A673 (cell line): ENCODE measurements at regions not wholly inside any gene's neighbourhood (a gene's known extent, or its start where the extent isn't known, plus 50 kb on each side); places are given as distances from the start of the nearest gene placed in this dataset.
A peak's percentile ranks its signal among the peaks of the same experiment; 100 is the strongest.
"Not testable (repeated sequence)": the region's sequence is repeated elsewhere in the genome, so short reads cannot be mapped to it uniquely, and the experiment has no call there.

Experiments
- BruUV-seq: library from RNA; stranded (reverse); fragments of 400-500 nt; replicated peaks from 2 replicates; lab custom pipeline; 2021; lab: Mats Ljungman, UMichigan
- CTCF ChIA-PET: fragments of 300-600 bp; sonication (Branson Sonifier 250); formaldehyde crosslinking; loops from one replicate; lab custom pipeline; 2022; ENCODE audit warnings: antibody characterized with exemption; lab: Charles Lee
- POLR2A ChIA-PET: fragments of 300-600 bp; sonication (Branson Sonifier 250); formaldehyde crosslinking; loops from one replicate; lab custom pipeline; 2022; ENCODE audit warnings: antibody characterized with exemption; ENCODE audit not compliant: low non-redundant PET; lab: Charles Lee
- DNase-seq: peaks from one replicate; pipeline ENCODE4 v3.0.0-alpha.2; 2015; ENCODE audit warnings: low spot score
- H3K27ac ChIP-seq: fragments of 200-600 bp; sonication (generic); 2 replicates; pipeline ENCODE4 v1.5.1; 2016; ENCODE audit warnings: mixed run types, low read depth, mild to moderate bottlenecking, mixed read lengths, antibody characterized with exemption, low read length; ENCODE audit not compliant: poor library complexity, severe bottlenecking
- H3K27me3 ChIP-seq: fragments of 200-600 bp; sonication (generic); replicated peaks from 2 replicates; pipeline ENCODE4 v1.6.1; 2017; ENCODE audit warnings: mixed run types, low read depth, mild to moderate bottlenecking, mixed read lengths, antibody characterized with exemption, low read length; ENCODE audit not compliant: insufficient read depth, poor library complexity
- H3K36me3 ChIP-seq: fragments of 200-600 bp; sonication (generic); 2 replicates; pipeline ENCODE4 v1.6.1; 2016; ENCODE audit warnings: mixed run types, mild to moderate bottlenecking, mixed read lengths, antibody characterized with exemption, low read length; ENCODE audit not compliant: insufficient read depth, poor library complexity, severe bottlenecking
- H3K4me1 ChIP-seq: fragments of 200-600 bp; sonication (generic); 2 replicates; pipeline ENCODE4 v1.6.1; 2017; ENCODE audit warnings: mixed run types, mild to moderate bottlenecking, mixed read lengths, antibody characterized with exemption, low read length; ENCODE audit not compliant: insufficient read depth, poor library complexity, severe bottlenecking
- H3K4me3 ChIP-seq: fragments of 200-600 bp; sonication (generic); 2 replicates; pipeline ENCODE4 v1.5.1; 2016; ENCODE audit warnings: low read depth, mixed run types, mild to moderate bottlenecking, mixed read lengths, low read length; ENCODE audit not compliant: poor library complexity, severe bottlenecking
- H3K9me3 ChIP-seq: fragments of 200-600 bp; sonication (generic); 2 replicates; pipeline ENCODE4 v1.6.1; 2016; ENCODE audit warnings: mixed run types, low read depth, mild to moderate bottlenecking, mixed read lengths, antibody characterized with exemption, low read length; ENCODE audit not compliant: poor library complexity, severe bottlenecking
- EZH2 ChIP-seq: fragments of 200-600 bp; sonication (generic); IDR thresholded peaks from 2 replicates; pipeline ENCODE4 v1.6.1; 2017; ENCODE audit warnings: borderline replicate concordance, low read depth, mild to moderate bottlenecking, mixed read lengths, antibody characterized with exemption, low read length; ENCODE audit not compliant: poor library complexity, severe bottlenecking
- intact Hi-C: fragments of 100-400 bp; cut with micrococcal nuclease; formaldehyde crosslinking; loops from one replicate; pipeline ENCODE4 v1.10.0; 2022; ENCODE audit not compliant: unreplicated experiment
- TF ChIP-seq, protein P1 (sequence below): fragments of 300-800, 200-600 bp; sonication (generic); conservative IDR thresholded peaks from 2 replicates; pipeline ENCODE4 v1.5.1; 2017; ENCODE audit warnings: low read depth, mild to moderate bottlenecking, antibody characterized with exemption, low read length, moderate library complexity, mixed read lengths

DNA sequence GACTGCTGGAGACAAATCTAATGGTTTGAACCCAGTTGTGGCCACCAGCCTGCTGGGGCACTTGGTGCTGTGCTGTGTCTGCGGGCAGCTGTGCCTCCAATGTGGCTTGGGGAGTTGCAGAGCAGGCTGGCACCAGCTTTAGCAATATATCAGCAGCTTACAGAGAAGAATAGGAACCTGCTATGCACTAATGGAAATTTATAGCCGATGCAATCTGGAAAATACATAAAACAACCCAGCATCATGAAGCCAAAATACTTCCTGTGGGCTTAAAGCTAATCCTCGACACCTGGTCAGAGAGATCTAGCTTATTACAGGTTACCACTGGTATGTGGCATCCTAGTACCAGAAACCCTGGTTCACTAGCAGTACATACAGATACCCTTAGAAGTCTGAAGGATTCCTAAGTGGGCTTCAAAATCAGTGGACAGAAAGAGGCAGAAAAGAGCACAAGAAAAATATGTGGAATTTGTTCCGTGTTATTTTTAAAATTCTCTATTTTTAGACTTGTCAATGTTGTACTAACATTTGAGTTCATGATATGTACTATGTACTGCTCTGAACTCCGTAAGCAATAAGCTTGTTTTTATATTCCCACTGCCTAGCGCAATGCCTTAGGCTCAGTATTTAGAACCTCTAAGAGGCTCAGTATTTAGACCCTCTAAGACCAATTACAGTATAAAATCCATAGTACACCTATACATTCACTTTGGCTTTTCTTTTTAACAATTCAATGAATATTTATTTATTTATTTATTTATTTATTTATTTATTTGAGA, 194.7 kb downstream of the UXS1 start:
- ChIA-PET POLR2A (no interaction called here), CTCF (interaction anchor here (0.6 kb wide), 1 partner anchor 66 kb away, joined by 3 read pairs; no protein-coding TSS in a partner anchor)
- Histone ChIP-seq H3K9me3 (peaks cover 22% of the 10 kb centered on the region), H3K4me1 (no peaks in the 10 kb centered on the region), H3K27ac (no peak overlapping the region), H3K36me3 (no peaks in the 10 kb centered on the region), H3K4me3 (no peak overlapping the region), H3K27me3 (no peaks in the 10 kb centered on the region)
- DNase-seq, result peak; percentile 7
- TF ChIP-seq, protein P1, sequence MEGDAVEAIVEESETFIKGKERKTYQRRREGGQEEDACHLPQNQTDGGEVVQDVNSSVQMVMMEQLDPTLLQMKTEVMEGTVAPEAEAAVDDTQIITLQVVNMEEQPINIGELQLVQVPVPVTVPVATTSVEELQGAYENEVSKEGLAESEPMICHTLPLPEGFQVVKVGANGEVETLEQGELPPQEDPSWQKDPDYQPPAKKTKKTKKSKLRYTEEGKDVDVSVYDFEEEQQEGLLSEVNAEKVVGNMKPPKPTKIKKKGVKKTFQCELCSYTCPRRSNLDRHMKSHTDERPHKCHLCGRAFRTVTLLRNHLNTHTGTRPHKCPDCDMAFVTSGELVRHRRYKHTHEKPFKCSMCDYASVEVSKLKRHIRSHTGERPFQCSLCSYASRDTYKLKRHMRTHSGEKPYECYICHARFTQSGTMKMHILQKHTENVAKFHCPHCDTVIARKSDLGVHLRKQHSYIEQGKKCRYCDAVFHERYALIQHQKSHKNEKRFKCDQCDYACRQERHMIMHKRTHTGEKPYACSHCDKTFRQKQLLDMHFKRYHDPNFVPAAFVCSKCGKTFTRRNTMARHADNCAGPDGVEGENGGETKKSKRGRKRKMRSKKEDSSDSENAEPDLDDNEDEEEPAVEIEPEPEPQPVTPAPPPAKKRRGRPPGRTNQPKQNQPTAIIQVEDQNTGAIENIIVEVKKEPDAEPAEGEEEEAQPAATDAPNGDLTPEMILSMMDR, result no peak
- no peak for TF ChIP-seq EZH2
- BruUV-seq, result no TSS peak
- intact Hi-C loops, result no loop called here

DNA sequence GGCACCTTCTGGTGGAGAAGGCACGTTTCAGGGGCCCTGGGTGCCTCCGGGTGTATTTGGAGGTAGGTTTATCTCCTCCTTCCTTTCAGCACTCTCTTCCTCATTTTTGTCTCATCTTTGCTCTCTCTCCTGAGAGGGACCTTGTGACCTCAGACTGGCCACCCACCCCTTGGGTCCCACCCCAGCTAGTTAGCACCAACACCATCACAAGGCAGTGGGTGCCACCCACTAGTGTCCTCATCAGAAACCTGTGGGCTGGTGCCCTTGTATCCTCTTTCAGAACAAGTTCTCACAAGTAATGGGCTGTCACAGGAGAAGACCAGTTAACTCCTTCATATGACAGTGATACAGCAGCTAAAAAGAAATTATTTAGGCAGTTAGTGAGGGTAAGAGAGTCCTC, 196.4 kb downstream of the UXS1 start:
- DNase-seq, result no peak
- intact Hi-C loops, result no loop called here
- H3K4me1 ChIP-seq, result no peaks in the 10 kb centered on the region
- BruUV-seq, result no TSS peak
- H3K4me3 ChIP-seq, result no peak overlapping the region
- H3K36me3 ChIP-seq, result no peaks in the 10 kb centered on the region
- CTCF ChIA-PET, result no interaction called here
- no peak overlapping the region for H3K27ac ChIP-seq
- H3K27me3 ChIP-seq, result no peaks in the 10 kb centered on the region
- POLR2A ChIA-PET, result no interaction called here
- peaks cover 16% of the 10 kb centered on the region for H3K9me3 ChIP-seq
- TF ChIP-seq EZH2, result no peak

DNA sequence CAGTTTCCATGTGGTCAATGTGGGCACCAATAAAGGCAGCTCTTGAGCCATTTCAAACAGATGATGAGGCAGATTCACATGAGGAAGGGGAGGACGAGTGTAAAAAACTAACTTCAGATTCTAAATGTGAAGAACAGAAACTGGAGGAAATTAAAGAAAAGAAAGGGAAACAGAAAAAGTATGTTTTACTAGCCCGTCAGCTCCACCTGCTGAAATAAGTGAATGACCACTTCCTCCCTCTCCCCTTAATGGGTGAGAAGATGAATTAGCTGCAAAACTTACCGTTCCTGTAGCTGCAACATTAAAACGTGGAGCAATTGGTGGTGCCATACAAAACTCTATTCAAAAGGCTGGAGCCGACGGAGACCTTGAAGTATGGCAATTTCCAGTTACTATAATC, 203.5 kb downstream of the UXS1 start:
- no peaks in the 10 kb centered on the region for H3K27me3 ChIP-seq
- CTCF ChIA-PET, result no interaction called here
- BruUV-seq, result no TSS peak
- intact Hi-C loops, result no loop called here
- no peaks in the 10 kb centered on the region for H3K4me1 ChIP-seq
- H3K4me3 ChIP-seq, result no peak overlapping the region
- no peak for TF ChIP-seq EZH2
- TF ChIP-seq, protein P1, result no peak
- peaks cover 12% of the 10 kb centered on the region for H3K9me3 ChIP-seq
- DNase-seq, result no peak
- no peak overlapping the region for H3K27ac ChIP-seq
- POLR2A ChIA-PET, result no interaction called here
- H3K36me3 ChIP-seq, result no peaks in the 10 kb centered on the region

DNA sequence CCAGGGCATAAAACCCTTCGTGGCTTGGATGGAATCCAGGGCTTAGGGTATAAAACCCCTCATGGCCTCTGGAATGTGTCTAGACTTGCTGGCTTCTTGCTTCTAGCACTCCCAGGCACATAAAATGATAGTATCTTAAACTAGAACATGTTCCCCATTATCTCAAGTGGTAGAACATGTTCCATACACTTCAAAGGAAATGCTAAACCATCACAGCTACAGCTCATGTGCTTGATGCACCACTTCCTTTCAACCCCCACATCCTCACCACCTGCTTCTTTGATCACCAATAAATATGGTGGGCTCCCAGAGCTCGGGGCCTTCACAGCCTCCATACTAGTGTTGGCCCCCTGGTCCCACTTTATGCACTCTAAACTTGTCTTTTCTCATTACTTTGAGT, 204.3 kb downstream of the UXS1 start:
- H3K36me3 ChIP-seq, DNase-seq, H3K9me3 ChIP-seq, BruUV-seq, intact Hi-C loops, CTCF ChIA-PET, H3K27ac ChIP-seq, H3K4me3 ChIP-seq, H3K27me3 ChIP-seq, POLR2A ChIA-PET, H3K4me1 ChIP-seq: not testable (repeated sequence)
